T47D (cell line): ENCODE measurements at regions not wholly inside any gene's neighbourhood (a gene's known extent, or its start where the extent isn't known, plus 50 kb on each side); places are given as distances from the start of the nearest gene placed in this dataset.

Source experiments
- DNase-seq, 2 experiments: peaks; one replicate each; pipeline versions ENCODE4 v3.0.0 to v3.0.0-alpha.2; 2011 to 2012; ENCODE audit warnings: low read depth in 1 of 2, low spot score in 1 of 2
- JUND ChIP-seq: IDR thresholded peaks from 2 replicates; pipeline ENCODE4 v1.6.1; 2012; ENCODE audit warnings: low read depth
- in situ Hi-C: cut with HindIII; loops from 2 replicates; pipeline ENCODE4 v1.10.0; 2016; ENCODE audit warnings: low sequenced_read_pairs, low pct_unique_long_range_greater_than_20kb

GRCh38 chr18:24986666-24987302 is 365.2 kb downstream of the ZNF521 start:
- in situ Hi-C loops: no loop called here
- no peak for TF ChIP-seq JUND
- DNase-seq: no peak

GRCh38 chr18:24987303-24988252 is 364.4 kb downstream of the ZNF521 start:
- TF ChIP-seq JUND: no peak
- no peak for DNase-seq
- in situ Hi-C loops: no loop called here

GRCh38 chr18:24988253-24988840 is 363.6 kb downstream of the ZNF521 start:
- TF ChIP-seq JUND: no peak
- in situ Hi-C loops: no loop called here
- DNase-seq: no peak

- in situ Hi-C loops: no loop called here
- TF ChIP-seq JUND: no peak
- peak in 1 of 2 experiments; percentile 4 for DNase-seq
Measured at GRCh38 chr18:24989760-24990593, 362.0 kb downstream of the ZNF521 start.

- no peak for DNase-seq
- in situ Hi-C loops: no loop called here
- no peak for TF ChIP-seq JUND
Measured at GRCh38 chr18:24990671-24991134, 361.3 kb downstream of the ZNF521 start.

- DNase-seq: no peak
- in situ Hi-C loops: no loop called here
- no peak for TF ChIP-seq JUND
Measured at GRCh38 chr18:24991141-24992060, 360.6 kb downstream of the ZNF521 start.

- TF ChIP-seq JUND: no peak
- in situ Hi-C loops: no loop called here
- no peak for DNase-seq
Measured at GRCh38 chr18:24992491-24992890, 359.5 kb downstream of the ZNF521 start.

GRCh38 chr18:24993628-24994027 is 358.3 kb downstream of the ZNF521 start:
- no peak for DNase-seq
- in situ Hi-C loops: no loop called here
- TF ChIP-seq JUND: no peak

GRCh38 chr18:24995056-24995455 is 356.9 kb downstream of the ZNF521 start:
- in situ Hi-C loops: no loop called here
- no peak for TF ChIP-seq JUND
- DNase-seq: no peak

GRCh38 chr18:24995755-24996154 is 356.2 kb downstream of the ZNF521 start:
- in situ Hi-C loops: no loop called here
- TF ChIP-seq JUND: no peak
- no peak for DNase-seq

GRCh38 chr18:24999650-25000267 is 352.2 kb downstream of the ZNF521 start:
- in situ Hi-C loops: no loop called here
- TF ChIP-seq JUND: no peak
- no peak for DNase-seq
